Cardiac muscle cell (in vitro differentiated cells and primary cell): ENCODE measurements at regions not wholly inside any gene's neighbourhood (a gene's known extent, or its start where the extent isn't known, plus 50 kb on each side); places are given as distances from the start of the nearest gene placed in this dataset.

Experiments
- DNase-seq, 2 donors: peaks; one replicate each; pipeline versions ENCODE4 v3.0.0 to v3.0.0-alpha.2; 2010 to 2017; ENCODE audit warnings: low read depth in 1 of 2, low spot score in 1 of 2
- H3K27ac ChIP-seq: fragments of 200-600 bp; sonication (generic); 2 replicates; pipeline ENCODE4 v1.5.1; 2016
- H3K27me3 ChIP-seq: fragments of 200-600 bp; sonication (generic); 2 replicates; pipeline ENCODE4 v1.6.0; 2016; ENCODE audit warnings: control low read depth
- H3K36me3 ChIP-seq: fragments of 200-600 bp; sonication (generic); 2 replicates; pipeline ENCODE4 v1.5.1; 2016; ENCODE audit warnings: control low read depth
- H3K4me1 ChIP-seq: fragments of 200-600 bp; sonication (generic); 2 replicates; pipeline ENCODE4 v1.8.1; 2017; ENCODE audit warnings: low read depth, mild to moderate bottlenecking, mixed run types
- H3K4me3 ChIP-seq: fragments of 200-600 bp; sonication (generic); 2 replicates; pipeline ENCODE4 v1.5.1; 2016; ENCODE audit warnings: mild to moderate bottlenecking
- H3K9me3 ChIP-seq: fragments of 200-600 bp; sonication (generic); 2 replicates; pipeline ENCODE4 v1.5.1; 2017; ENCODE audit warnings: low read depth, mild to moderate bottlenecking, control low read depth
- CTCF ChIP-seq: IDR thresholded peaks from 2 replicates; pipeline ENCODE4 v1.5.1; 2012; ENCODE audit warnings: low read depth, mild to moderate bottlenecking, low read length

- Histone ChIP-seq H3K9me3 (no peaks in the 10 kb centered on the region), H3K4me1 (peaks cover 26% of the 10 kb centered on the region), H3K4me3 (no peak overlapping the region), H3K27me3 (no peaks in the 10 kb centered on the region), H3K27ac (no peak overlapping the region), H3K36me3 (no peaks in the 10 kb centered on the region)
- DNase-seq: no peak
- no peak for TF ChIP-seq CTCF
Observed at GRCh38 chr1:84759756-84760155, 69.5 kb upstream of the SSX2IP start.

- no peak overlapping the region for H3K27ac ChIP-seq
- no peak overlapping the region for H3K4me3 ChIP-seq
- no peaks in the 10 kb centered on the region for H3K27me3 ChIP-seq
- H3K36me3 ChIP-seq: no peaks in the 10 kb centered on the region
- H3K4me1 ChIP-seq: peaks cover 26% of the 10 kb centered on the region
- peak in 1 of 2 donors; percentile 41 for DNase-seq
- no peaks in the 10 kb centered on the region for H3K9me3 ChIP-seq
- TF ChIP-seq CTCF: no peak
Observed at GRCh38 chr1:84758968-84759491, 68.8 kb upstream of the SSX2IP start.

GRCh38 chr1:84758476-84758875 lies 68.2 kb upstream of the SSX2IP start:
- peaks cover 26% of the 10 kb centered on the region for H3K4me1 ChIP-seq
- H3K4me3 ChIP-seq: no peak overlapping the region
- H3K9me3 ChIP-seq: no peaks in the 10 kb centered on the region
- DNase-seq: no peak
- no peaks in the 10 kb centered on the region for H3K36me3 ChIP-seq
- no peaks in the 10 kb centered on the region for H3K27me3 ChIP-seq
- no peak for TF ChIP-seq CTCF
- H3K27ac ChIP-seq: no peak overlapping the region

- TF ChIP-seq CTCF: peak; percentile 14
- no peak for DNase-seq
Observed at GRCh38 chr1:84757301-84757700, 67.0 kb upstream of the SSX2IP start.

GRCh38 chr1:84756455-84757082 lies 66.3 kb upstream of the SSX2IP start:
- no peaks in the 10 kb centered on the region for H3K9me3 ChIP-seq
- DNase-seq: peak in 1 of 2 donors; percentile 14
- TF ChIP-seq CTCF: no peak
- H3K4me1 ChIP-seq: peaks cover 26% of the 10 kb centered on the region
- H3K27ac ChIP-seq: no peak overlapping the region
- no peaks in the 10 kb centered on the region for H3K36me3 ChIP-seq
- H3K27me3 ChIP-seq: no peaks in the 10 kb centered on the region
- no peak overlapping the region for H3K4me3 ChIP-seq

More at GRCh38 chr1:84757301-84757700, 67.0 kb upstream of the SSX2IP start:
- Histone ChIP-seq H3K27ac (no peak overlapping the region), H3K27me3 (no peaks in the 10 kb centered on the region), H3K9me3 (no peaks in the 10 kb centered on the region), H3K36me3 (no peaks in the 10 kb centered on the region), H3K4me3 (no peak overlapping the region), H3K4me1 (peaks cover 26% of the 10 kb centered on the region)
